Transverse colon (tissue), 3 donors: ENCODE measurements at regions not wholly inside any gene's neighbourhood (a gene's known extent, or its start where the extent isn't known, plus 50 kb on each side); places are given as distances from the start of the nearest gene placed in this dataset.

Experiments
- CTCF ChIP-seq, 5 experiments: fragments of 200-600 bp in 3 of 5; fragments of 450-650 bp in 2 of 5; sonication (generic) in 3 of 5; IDR thresholded peaks; 1 replicate in 2 of 5; 2 replicates in 3 of 5; pipeline ENCODE4 v1.5.1; 2016 to 2017; ENCODE audit warnings: antibody characterized with exemption in 5 of 5, inconsistent platforms in 3 of 5, mild to moderate bottlenecking in 2 of 5, moderate library complexity in 1 of 5
- EP300 ChIP-seq: sonication (generic); formaldehyde crosslinking; IDR thresholded peaks from one replicate; pipeline ENCODE4 v1.6.1; 2017; ENCODE audit warnings: antibody characterized with exemption, low read depth
- POLR2A ChIP-seq: fragments of 450-650 bp; IDR thresholded peaks from one replicate; pipeline ENCODE4 v1.6.1; 2016; ENCODE audit warnings: antibody characterized with exemption, mild to moderate bottlenecking, moderate library complexity

- TF ChIP-seq POLR2A (no peak), CTCF (IDR thresholded peaks at IDR 0.05) (no peak), EP300 (no peak)
Measured at GRCh38 chr14:62125793-62126192, 363.6 kb downstream of the SNAPC1 start.
